Right lobe of liver (tissue), 6 donors: ENCODE measurements at regions not wholly inside any gene's neighbourhood (a gene's known extent, or its start where the extent isn't known, plus 50 kb on each side); places are given as distances from the start of the nearest gene placed in this dataset.

Experiments used
- ATAC-seq, 4 donors: fragments of 200-7000 bp; cut with Tn5 transposase; one replicate each; pipeline ENCODE4 v1.9.1; 2020; ENCODE audit warnings: mild to moderate bottlenecking in 4 of 4, moderate library complexity in 4 of 4
- DNase-seq, 3 donors: peaks; one replicate each; pipeline ENCODE4 v3.0.0-alpha.2; 2020
- H3K27ac ChIP-seq, 3 donors: fragments of 200-600 bp; one replicate each; pipeline ENCODE4 v1.8.0; 2022
- H3K27me3 ChIP-seq, 2 donors: fragments of 200-600 bp; one replicate each; pipeline ENCODE4 v1.8.0; 2022
- H3K36me3 ChIP-seq, 4 donors: fragments of 200-600 bp; sonication (generic) in 1 of 4; one replicate each; pipeline versions ENCODE4 v1.5.1 to v1.8.0; 2017 to 2022; ENCODE audit warnings: control low read depth in 1 of 4
- H3K4me1 ChIP-seq, 4 donors: fragments of 200-600 bp; sonication (generic) in 1 of 4; one replicate each; pipeline versions ENCODE4 v1.5.1 to v1.8.0; 2017 to 2022; ENCODE audit warnings: control low read depth in 1 of 4
- H3K4me3 ChIP-seq, 3 donors: fragments of 200-600 bp; one replicate each; pipeline ENCODE4 v1.8.0; 2022
- H3K9me3 ChIP-seq, 4 donors: fragments of 200-600 bp; sonication (generic) in 1 of 4; one replicate each; pipeline versions ENCODE4 v1.5.1 to v1.8.0; 2017 to 2022; ENCODE audit warnings: control low read depth in 1 of 4
- POLR2A ChIP-seq: fragments of 450-650 bp; IDR thresholded peaks from one replicate; pipeline ENCODE4 v1.6.1; 2017; ENCODE audit warnings: antibody characterized with exemption, mild to moderate bottlenecking
- WGBS: methylation state at CpG from one replicate; pipeline ENCODE4 v1.1.6; 2018; ENCODE audit warnings: low coverage, low lambda C conversion rate; ENCODE audit not compliant: insufficient coverage; ENCODE audit errors: missing lambda C conversion rate; 5-methylcytosine and 5-hydroxymethylcytosine counted together
- intact Hi-C, 2 donors: fragments of 100-400 bp; cut with DNase I; formaldehyde crosslinking; loops; one replicate each; pipeline versions ENCODE4 v1.11.2 to v1.14.1; 2022
- TF ChIP-seq, protein P1 (sequence below), 4 donors: fragments of 200-600 bp in 3 of 4; fragments of 450-650 bp in 1 of 4; IDR thresholded peaks; one replicate each; pipeline versions ENCODE4 v1.5.1 to v1.8.0; 2016 to 2022; ENCODE audit warnings: antibody characterized with exemption in 4 of 4, mild to moderate bottlenecking in 2 of 4
- donor health status: DM: no; HTN: yes; CAD: no.
- donor health status: DM: no; HTN: no; CAD: no.
- donor health status: DM: no; HTN: no; CAD: no.
- donor health status: DM: no; HTN: yes; CAD: no.
- donor health status: DM: no; HTN: yes; CAD: no.

GRCh38 chr1:195831789-195832188, 776.5 kb downstream of the KCNT2 start:
- Histone ChIP-seq H3K9me3 (no peaks in the 10 kb centered on the region), H3K4me3 (no peak overlapping the region), H3K4me1 (no peaks in the 10 kb centered on the region), H3K36me3 (no peaks in the 10 kb centered on the region), H3K27me3 (no peaks in the 10 kb centered on the region), H3K27ac (no peak overlapping the region)
- TF ChIP-seq, protein P1, sequence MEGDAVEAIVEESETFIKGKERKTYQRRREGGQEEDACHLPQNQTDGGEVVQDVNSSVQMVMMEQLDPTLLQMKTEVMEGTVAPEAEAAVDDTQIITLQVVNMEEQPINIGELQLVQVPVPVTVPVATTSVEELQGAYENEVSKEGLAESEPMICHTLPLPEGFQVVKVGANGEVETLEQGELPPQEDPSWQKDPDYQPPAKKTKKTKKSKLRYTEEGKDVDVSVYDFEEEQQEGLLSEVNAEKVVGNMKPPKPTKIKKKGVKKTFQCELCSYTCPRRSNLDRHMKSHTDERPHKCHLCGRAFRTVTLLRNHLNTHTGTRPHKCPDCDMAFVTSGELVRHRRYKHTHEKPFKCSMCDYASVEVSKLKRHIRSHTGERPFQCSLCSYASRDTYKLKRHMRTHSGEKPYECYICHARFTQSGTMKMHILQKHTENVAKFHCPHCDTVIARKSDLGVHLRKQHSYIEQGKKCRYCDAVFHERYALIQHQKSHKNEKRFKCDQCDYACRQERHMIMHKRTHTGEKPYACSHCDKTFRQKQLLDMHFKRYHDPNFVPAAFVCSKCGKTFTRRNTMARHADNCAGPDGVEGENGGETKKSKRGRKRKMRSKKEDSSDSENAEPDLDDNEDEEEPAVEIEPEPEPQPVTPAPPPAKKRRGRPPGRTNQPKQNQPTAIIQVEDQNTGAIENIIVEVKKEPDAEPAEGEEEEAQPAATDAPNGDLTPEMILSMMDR (IDR thresholded peaks at IDR 0.05) = no peak
- no peak for TF ChIP-seq POLR2A
- intact Hi-C loops = no loop called here
- ATAC-seq (no peak), DNase-seq (no peak)
- 79% methylated on average over 4 of the region's 4 CpGs for WGBS

DNA sequence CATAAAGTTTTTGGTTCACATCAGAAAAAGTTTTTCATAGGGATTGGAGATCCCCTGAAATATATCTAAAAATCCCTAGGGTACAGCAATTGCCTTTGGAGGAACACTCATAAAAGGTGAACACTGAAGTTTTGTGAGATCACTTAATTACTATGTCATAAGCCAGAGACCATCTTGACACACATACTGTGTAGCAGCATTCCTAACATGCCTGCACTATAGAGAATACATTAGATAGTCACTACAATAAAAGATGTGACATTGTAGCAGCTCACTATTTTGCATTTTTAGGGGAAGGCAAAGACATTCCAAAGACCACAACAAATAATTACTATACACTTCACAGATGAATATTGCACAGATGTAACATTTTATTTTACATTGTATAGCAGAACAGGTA, 779.9 kb downstream of the KCNT2 start:
- Histone ChIP-seq H3K36me3 (no peaks in the 10 kb centered on the region), H3K27me3 (no peaks in the 10 kb centered on the region), H3K4me3 (no peak overlapping the region), H3K4me1 (no peaks in the 10 kb centered on the region), H3K9me3 (no peaks in the 10 kb centered on the region), H3K27ac (no peak overlapping the region)
- no peak for DNase-seq
- intact Hi-C loops = no loop called here
- no peak for TF ChIP-seq POLR2A
- TF ChIP-seq, protein P1 (IDR thresholded peaks at IDR 0.05) = no peak
- no peak for ATAC-seq

DNA sequence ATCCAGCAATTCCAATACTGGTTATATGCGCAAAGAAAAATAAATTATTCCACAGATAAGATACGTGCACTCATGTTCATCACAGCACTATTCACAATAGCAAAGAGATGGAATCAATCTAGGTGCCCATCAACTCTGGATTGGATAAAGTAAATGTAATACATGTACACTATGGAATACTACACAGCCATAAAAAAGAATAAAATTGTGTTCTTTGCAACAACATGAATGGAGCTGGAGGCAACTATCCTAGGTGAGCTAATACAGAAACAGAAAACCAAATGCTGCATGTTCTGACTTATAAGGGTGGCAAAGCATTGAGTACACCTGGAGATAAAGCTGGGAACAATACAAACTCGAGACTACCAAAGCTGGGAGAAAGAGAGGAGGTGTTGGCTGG, 787.3 kb downstream of the KCNT2 start:
- TF ChIP-seq, protein P1 (IDR thresholded peaks at IDR 0.05) = no peak
- no peak for TF ChIP-seq POLR2A
- H3K4me1 ChIP-seq = no peaks in the 10 kb centered on the region
- no peak overlapping the region for H3K27ac ChIP-seq
- DNase-seq = no peak
- intact Hi-C loops = no loop called here
- no peaks in the 10 kb centered on the region for H3K36me3 ChIP-seq
- WGBS = 75% methylated on average over 3 of the region's 3 CpGs
- H3K4me3 ChIP-seq = no peak overlapping the region
- no peak for ATAC-seq
- no peaks in the 10 kb centered on the region for H3K27me3 ChIP-seq
- no peaks in the 10 kb centered on the region for H3K9me3 ChIP-seq

- ATAC-seq (no peak), DNase-seq (no peak)
- WGBS = 45% methylated on average over 2 of the region's 2 CpGs
- Histone ChIP-seq H3K27me3 (no peaks in the 10 kb centered on the region), H3K9me3 (no peaks in the 10 kb centered on the region), H3K4me1 (no peaks in the 10 kb centered on the region), H3K36me3 (no peaks in the 10 kb centered on the region), H3K4me3 (no peak overlapping the region), H3K27ac (no peak overlapping the region)
- intact Hi-C loops = no loop called here
- no peak for TF ChIP-seq POLR2A
- TF ChIP-seq, protein P1 (IDR thresholded peaks at IDR 0.05) = no peak
Measured at GRCh38 chr1:195806060-195806459, 802.2 kb downstream of the KCNT2 start.

- TF ChIP-seq POLR2A = no peak
- TF ChIP-seq, protein P1 (IDR thresholded peaks at IDR 0.05) = no peak
- DNase-seq (no peak), ATAC-seq (no peak)
- H3K27me3 ChIP-seq = no peaks in the 10 kb centered on the region
- H3K4me3 ChIP-seq = no peak overlapping the region
- H3K9me3 ChIP-seq = no peaks in the 10 kb centered on the region
- H3K4me1 ChIP-seq = no peaks in the 10 kb centered on the region
- H3K36me3 ChIP-seq = no peaks in the 10 kb centered on the region
- H3K27ac ChIP-seq = no peak overlapping the region
- intact Hi-C loops = no loop called here
Measured at GRCh38 chr1:195804547-195804946, 803.7 kb downstream of the KCNT2 start.
